ENCODE measurements at regions not wholly inside any gene's neighbourhood (a gene's known extent, or its start where the extent isn't known, plus 50 kb on each side); places are given as distances from the start of the nearest gene placed in this dataset.

- TF ChIP-seq, protein P1, sequence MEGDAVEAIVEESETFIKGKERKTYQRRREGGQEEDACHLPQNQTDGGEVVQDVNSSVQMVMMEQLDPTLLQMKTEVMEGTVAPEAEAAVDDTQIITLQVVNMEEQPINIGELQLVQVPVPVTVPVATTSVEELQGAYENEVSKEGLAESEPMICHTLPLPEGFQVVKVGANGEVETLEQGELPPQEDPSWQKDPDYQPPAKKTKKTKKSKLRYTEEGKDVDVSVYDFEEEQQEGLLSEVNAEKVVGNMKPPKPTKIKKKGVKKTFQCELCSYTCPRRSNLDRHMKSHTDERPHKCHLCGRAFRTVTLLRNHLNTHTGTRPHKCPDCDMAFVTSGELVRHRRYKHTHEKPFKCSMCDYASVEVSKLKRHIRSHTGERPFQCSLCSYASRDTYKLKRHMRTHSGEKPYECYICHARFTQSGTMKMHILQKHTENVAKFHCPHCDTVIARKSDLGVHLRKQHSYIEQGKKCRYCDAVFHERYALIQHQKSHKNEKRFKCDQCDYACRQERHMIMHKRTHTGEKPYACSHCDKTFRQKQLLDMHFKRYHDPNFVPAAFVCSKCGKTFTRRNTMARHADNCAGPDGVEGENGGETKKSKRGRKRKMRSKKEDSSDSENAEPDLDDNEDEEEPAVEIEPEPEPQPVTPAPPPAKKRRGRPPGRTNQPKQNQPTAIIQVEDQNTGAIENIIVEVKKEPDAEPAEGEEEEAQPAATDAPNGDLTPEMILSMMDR (IDR thresholded peaks at IDR 0.05; ENCODE audit: low read depth, low read length, missing control alignments): no peak
- H3K4me3 ChIP-seq (ENCODE audit: low read depth, low read length): no peak overlapping the region
- DNase-seq (ENCODE audit: low read depth): no peak
Measured at GRCh38 chr6:4510317-4510716, 265.9 kb upstream of the CDYL start.

GRCh38 chr6:4509506-4509905 is 266.7 kb upstream of the CDYL start:
- DNase-seq (ENCODE audit: low read depth): no peak
- TF ChIP-seq, protein P1 (IDR thresholded peaks at IDR 0.05; ENCODE audit: low read depth, low read length, missing control alignments): no peak
- H3K4me3 ChIP-seq (ENCODE audit: low read depth, low read length): no peak overlapping the region

GRCh38 chr6:4506792-4507191 is 269.4 kb upstream of the CDYL start:
- no peak overlapping the region for H3K4me3 ChIP-seq (ENCODE audit: low read depth, low read length)
- TF ChIP-seq, protein P1 (IDR thresholded peaks at IDR 0.05; ENCODE audit: low read depth, low read length, missing control alignments): no peak
- no peak for DNase-seq (ENCODE audit: low read depth)

DNA sequence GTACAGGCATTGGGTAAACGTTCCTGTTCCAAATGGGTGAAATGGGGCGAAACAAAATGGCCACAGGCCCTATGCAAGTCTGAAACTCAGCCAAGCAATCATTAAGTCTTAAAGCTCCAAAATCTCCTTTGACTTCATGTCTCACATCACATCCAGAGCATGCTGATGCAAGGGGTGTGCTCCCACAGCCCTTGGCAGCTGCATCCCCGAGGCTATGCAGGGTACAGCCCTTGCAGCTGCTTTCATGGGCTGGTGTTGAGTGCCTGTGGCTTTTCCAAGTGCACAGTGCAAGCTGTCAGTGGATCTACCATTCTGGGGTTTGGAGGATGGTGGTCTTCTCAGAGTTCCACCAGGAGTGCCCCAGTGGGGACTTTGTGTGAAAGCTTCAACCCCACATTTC is 270.0 kb upstream of the CDYL start:
- no peak for DNase-seq (ENCODE audit: low read depth)
- TF ChIP-seq, protein P1 (IDR thresholded peaks at IDR 0.05; ENCODE audit: low read depth, low read length, missing control alignments): no peak
- no peak overlapping the region for H3K4me3 ChIP-seq (ENCODE audit: low read depth, low read length)

GRCh38 chr6:4504700-4505099 is 271.5 kb upstream of the CDYL start:
- TF ChIP-seq, protein P1 (IDR thresholded peaks at IDR 0.05; ENCODE audit: low read depth, low read length, missing control alignments): no peak
- H3K4me3 ChIP-seq (ENCODE audit: low read depth, low read length): no peak overlapping the region
- no peak for DNase-seq (ENCODE audit: low read depth)

DNA sequence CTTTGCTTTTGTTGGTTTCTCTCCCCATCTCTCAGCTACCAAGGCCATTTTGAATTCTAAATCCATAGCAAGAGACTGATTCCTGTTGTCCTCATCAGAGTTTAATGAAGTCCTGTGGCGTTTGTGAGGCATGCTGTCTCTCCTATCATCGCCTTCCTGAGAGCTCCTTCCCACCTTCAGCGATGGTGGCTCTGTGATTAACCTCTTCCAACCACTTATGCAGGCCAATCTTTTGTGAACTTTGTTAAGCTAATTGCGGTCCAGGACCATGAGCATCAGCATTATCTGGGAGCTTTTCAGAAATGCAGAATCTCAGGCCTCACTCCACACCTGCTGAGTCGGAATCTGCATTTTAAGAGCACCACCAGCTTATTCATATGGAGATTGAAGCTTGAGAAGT is 272.5 kb upstream of the CDYL start:
- TF ChIP-seq, protein P1 (IDR thresholded peaks at IDR 0.05; ENCODE audit: low read depth, low read length, missing control alignments): no peak
- DNase-seq (ENCODE audit: low read depth): no peak
- H3K4me3 ChIP-seq (ENCODE audit: low read depth, low read length): no peak overlapping the region

DNA sequence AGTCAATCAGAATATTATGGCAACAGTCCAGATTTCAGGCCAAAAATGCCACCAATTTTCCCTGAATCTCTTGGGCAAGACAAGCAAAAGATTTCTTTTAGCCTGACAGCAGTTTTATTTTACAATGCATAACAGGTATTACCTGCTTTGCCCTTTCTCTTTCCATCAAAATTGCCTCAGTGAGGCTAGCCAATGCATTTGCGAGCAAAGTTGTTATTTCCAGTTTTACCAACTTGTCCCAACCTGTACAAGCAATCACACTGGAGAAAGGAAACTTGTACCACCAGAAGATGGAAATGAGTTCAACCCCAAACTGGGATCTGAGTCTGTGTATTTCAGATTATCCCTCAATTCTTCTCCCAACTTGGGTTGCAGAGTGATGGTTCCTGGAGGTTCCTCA is 279.9 kb upstream of the CDYL start:
- TF ChIP-seq, protein P1 (IDR thresholded peaks at IDR 0.05; ENCODE audit: low read depth, low read length, missing control alignments): no peak
- no peak for DNase-seq (ENCODE audit: low read depth)
- H3K4me3 ChIP-seq (ENCODE audit: low read depth, low read length): no peak overlapping the region
